Kidney (tissue), 13 donors: ENCODE measurements at regions not wholly inside any gene's neighbourhood (a gene's known extent, or its start where the extent isn't known, plus 50 kb on each side); places are given as distances from the start of the nearest gene placed in this dataset.

Experiments used
- DNase-seq, 5 donors: peaks; one replicate each; pipeline ENCODE4 v3.0.0-alpha.2; 2013 to 2020
- FAIRE-seq: peaks from 2 replicates; lab custom pipeline; 2012; peaks lifted over from hg19 to GRCh38; lab: Jason Lieb, UNC
- H3K27ac ChIP-seq, 2 donors: one replicate each; pipeline ENCODE4 v1.7.0; 2013; ENCODE audit warnings: low read depth in 2 of 2, low read length in 2 of 2, inconsistent platforms in 1 of 2
- H3K27me3 ChIP-seq: one replicate; pipeline ENCODE4 v1.7.1; 2013; ENCODE audit warnings: low read length, inconsistent platforms; ENCODE audit not compliant: control insufficient read depth, insufficient read depth
- H3K36me3 ChIP-seq, 3 donors: one replicate each; pipeline versions ENCODE4 v1.7.0 to v1.7.1; 2013; ENCODE audit warnings: low read length in 3 of 3, control low read depth in 1 of 3, inconsistent platforms in 1 of 3; ENCODE audit not compliant: insufficient read depth in 3 of 3, control insufficient read depth in 2 of 3
- H3K4me1 ChIP-seq, 3 donors: one replicate each; pipeline versions ENCODE4 v1.7.0 to v1.7.1; 2013; ENCODE audit warnings: low read length in 3 of 3, inconsistent platforms in 1 of 3, low read depth in 1 of 3; ENCODE audit not compliant: control insufficient read depth in 2 of 3, insufficient read depth in 2 of 3
- H3K4me3 ChIP-seq, 3 donors: one replicate each; pipeline versions ENCODE4 v1.7.0 to v1.8.1; 2013; ENCODE audit warnings: low read length in 3 of 3, control low read depth in 1 of 3, inconsistent platforms in 1 of 3
- H3K9ac ChIP-seq, 3 donors: one replicate each; pipeline versions ENCODE4 v1.7.0 to v1.7.1; 2013; ENCODE audit warnings: low read length in 3 of 3, control low read depth in 1 of 3, inconsistent platforms in 1 of 3
- H3K9me3 ChIP-seq, 3 donors: one replicate each; pipeline versions ENCODE4 v1.7.0 to v1.7.1; 2013; ENCODE audit warnings: low read length in 3 of 3, control low read depth in 1 of 3, inconsistent platforms in 1 of 3; ENCODE audit not compliant: control insufficient read depth in 2 of 3, insufficient read depth in 1 of 3
- CTCF ChIP-seq: IDR thresholded peaks from 3 replicates; pipeline ENCODE4 v1.5.1; 2012; ENCODE audit warnings: mild to moderate bottlenecking, moderate library complexity, borderline replicate concordance; ENCODE audit not compliant: insufficient read depth; ENCODE audit errors: extremely low read depth
- intact Hi-C: fragments of 100-400 bp; cut with DNase I; formaldehyde crosslinking; loops from one replicate; pipeline ENCODE4 v1.11.1; 2022
- donor health status: control.
- donor health status: control.
- donor health status: control.
- donor health status: control.
- donor health status: control.
- donor health status: DM: yes; HTN: yes; CAD: no.
- donor health status: Normal renal cell carcinoma (clear cell type).

- Histone ChIP-seq H3K9ac (no peak overlapping the region), H3K27ac (no peak overlapping the region), H3K27me3 (no peaks in the 10 kb centered on the region), H3K4me3 (no peak overlapping the region), H3K9me3 (no peaks in the 10 kb centered on the region), H3K4me1 (no peaks in the 10 kb centered on the region), H3K36me3 (no peaks in the 10 kb centered on the region)
- intact Hi-C loops: no loop called here
- DNase-seq (no peak), FAIRE-seq (peak; percentile 74)
- TF ChIP-seq CTCF: no peak
Measured at GRCh38 chr6:113412589-113413357, 444.4 kb upstream of the MARCKS start.

- H3K27me3 ChIP-seq: no peaks in the 10 kb centered on the region
- TF ChIP-seq CTCF: peak; percentile 17
- no peak overlapping the region for H3K27ac ChIP-seq
- no peaks in the 10 kb centered on the region for H3K4me1 ChIP-seq
- peak in 1 of 5 donors; percentile 30 for DNase-seq
- H3K9me3 ChIP-seq: no peaks in the 10 kb centered on the region
- intact Hi-C loops: no loop called here
- no peak for FAIRE-seq
- H3K36me3 ChIP-seq: no peaks in the 10 kb centered on the region
- no peak overlapping the region for H3K4me3 ChIP-seq
- H3K9ac ChIP-seq: no peak overlapping the region
Measured at GRCh38 chr6:113414511-113414910, 442.6 kb upstream of the MARCKS start.

- FAIRE-seq: no peak
- TF ChIP-seq CTCF: no peak
Measured at GRCh38 chr6:113416170-113416569, 441.0 kb upstream of the MARCKS start.

GRCh38 chr6:113420290-113420689 is 436.9 kb upstream of the MARCKS start:
- Histone ChIP-seq H3K27ac (no peak overlapping the region), H3K27me3 (no peaks in the 10 kb centered on the region), H3K36me3 (no peaks in the 10 kb centered on the region), H3K4me1 (no peaks in the 10 kb centered on the region), H3K9ac (no peak overlapping the region), H3K4me3 (no peak overlapping the region), H3K9me3 (no peaks in the 10 kb centered on the region)
- intact Hi-C loops: no loop called here
- DNase-seq (no peak), FAIRE-seq (no peak)
- no peak for TF ChIP-seq CTCF

More at GRCh38 chr6:113416170-113416569, 441.0 kb upstream of the MARCKS start:
- Histone ChIP-seq H3K36me3 (no peaks in the 10 kb centered on the region), H3K4me3 (no peak overlapping the region), H3K27me3 (no peaks in the 10 kb centered on the region), H3K9ac (no peak overlapping the region), H3K4me1 (no peaks in the 10 kb centered on the region), H3K9me3 (no peaks in the 10 kb centered on the region), H3K27ac (no peak overlapping the region)
- no peak for DNase-seq
- intact Hi-C loops: no loop called here
